ENCODE measurements at regions not wholly inside any gene's neighbourhood (a gene's known extent, or its start where the extent isn't known, plus 50 kb on each side); places are given as distances from the start of the nearest gene placed in this dataset.

DNA sequence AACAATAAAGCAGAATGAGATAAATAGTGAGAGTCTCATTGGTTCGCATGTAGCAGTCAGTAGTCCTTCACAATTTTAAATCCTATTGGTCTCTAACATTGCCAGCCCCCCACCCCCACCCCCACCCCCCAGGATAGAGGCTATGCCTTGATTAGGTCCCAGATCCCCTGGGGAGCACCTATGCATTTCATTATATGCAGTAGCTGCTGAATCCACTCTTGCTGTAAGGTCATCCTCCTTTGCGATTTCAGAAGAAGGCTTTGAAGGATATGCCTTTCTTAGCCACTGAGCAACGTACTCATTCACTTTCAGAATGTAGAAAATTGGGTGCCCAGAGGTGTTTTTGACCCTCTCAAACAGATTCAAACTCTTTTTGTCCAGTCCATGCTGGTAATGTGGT lies 382.8 kb upstream of the GALNT5 start:
- BruUV-seq (replicated peaks) = no TSS peak
- DNase-seq (ENCODE audit: low read depth, low spot score) (no peak), ATAC-seq (no peak)
- ChIA-PET POLR2A (no interaction called here), CTCF (no interaction called here)
- Histone ChIP-seq H3K9me3 (ENCODE audit: control insufficient read depth, insufficient read depth, low read depth, low read length) (no peaks in the 10 kb centered on the region), H3K4me3 (ENCODE audit: low read depth in 2 of 2, low read length in 2 of 2) (no peak overlapping the region), H3K36me3 (ENCODE audit: control insufficient read depth, insufficient read depth, low read length) (no peaks in the 10 kb centered on the region), H3K27ac (ENCODE audit: low read length) (no peak overlapping the region), H3K27me3 (ENCODE audit: control insufficient read depth, insufficient read depth, low read length) (no peaks in the 10 kb centered on the region), H3K4me1 (ENCODE audit: control insufficient read depth, insufficient read depth, low read length) (no peaks in the 10 kb centered on the region)
- in situ Hi-C loops (cut with HindIII; ENCODE audit: low pct_unique_long_range_greater_than_20kb, low sequenced_read_pairs) = no loop called here
- TF ChIP-seq, protein P1, sequence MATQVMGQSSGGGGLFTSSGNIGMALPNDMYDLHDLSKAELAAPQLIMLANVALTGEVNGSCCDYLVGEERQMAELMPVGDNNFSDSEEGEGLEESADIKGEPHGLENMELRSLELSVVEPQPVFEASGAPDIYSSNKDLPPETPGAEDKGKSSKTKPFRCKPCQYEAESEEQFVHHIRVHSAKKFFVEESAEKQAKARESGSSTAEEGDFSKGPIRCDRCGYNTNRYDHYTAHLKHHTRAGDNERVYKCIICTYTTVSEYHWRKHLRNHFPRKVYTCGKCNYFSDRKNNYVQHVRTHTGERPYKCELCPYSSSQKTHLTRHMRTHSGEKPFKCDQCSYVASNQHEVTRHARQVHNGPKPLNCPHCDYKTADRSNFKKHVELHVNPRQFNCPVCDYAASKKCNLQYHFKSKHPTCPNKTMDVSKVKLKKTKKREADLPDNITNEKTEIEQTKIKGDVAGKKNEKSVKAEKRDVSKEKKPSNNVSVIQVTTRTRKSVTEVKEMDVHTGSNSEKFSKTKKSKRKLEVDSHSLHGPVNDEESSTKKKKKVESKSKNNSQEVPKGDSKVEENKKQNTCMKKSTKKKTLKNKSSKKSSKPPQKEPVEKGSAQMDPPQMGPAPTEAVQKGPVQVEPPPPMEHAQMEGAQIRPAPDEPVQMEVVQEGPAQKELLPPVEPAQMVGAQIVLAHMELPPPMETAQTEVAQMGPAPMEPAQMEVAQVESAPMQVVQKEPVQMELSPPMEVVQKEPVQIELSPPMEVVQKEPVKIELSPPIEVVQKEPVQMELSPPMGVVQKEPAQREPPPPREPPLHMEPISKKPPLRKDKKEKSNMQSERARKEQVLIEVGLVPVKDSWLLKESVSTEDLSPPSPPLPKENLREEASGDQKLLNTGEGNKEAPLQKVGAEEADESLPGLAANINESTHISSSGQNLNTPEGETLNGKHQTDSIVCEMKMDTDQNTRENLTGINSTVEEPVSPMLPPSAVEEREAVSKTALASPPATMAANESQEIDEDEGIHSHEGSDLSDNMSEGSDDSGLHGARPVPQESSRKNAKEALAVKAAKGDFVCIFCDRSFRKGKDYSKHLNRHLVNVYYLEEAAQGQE (IDR thresholded peaks at IDR 0.05; ENCODE audit: insufficient read depth in 1 of 2, low read depth in 2 of 2, low read length in 1 of 2) = no peak
- TF ChIP-seq POLR2AphosphoS5 (IDR thresholded peaks at IDR 0.05; ENCODE audit: low read depth, low read length) (no peak), SIN3A (IDR thresholded peaks at IDR 0.05; ENCODE audit: borderline replicate concordance, insufficient read depth, low read depth, low read length) (no peak), TCF7L2 (IDR thresholded peaks at IDR 0.05; ENCODE audit: low read depth, low read length) (no peak)
- TF ChIP-seq, protein P2, sequence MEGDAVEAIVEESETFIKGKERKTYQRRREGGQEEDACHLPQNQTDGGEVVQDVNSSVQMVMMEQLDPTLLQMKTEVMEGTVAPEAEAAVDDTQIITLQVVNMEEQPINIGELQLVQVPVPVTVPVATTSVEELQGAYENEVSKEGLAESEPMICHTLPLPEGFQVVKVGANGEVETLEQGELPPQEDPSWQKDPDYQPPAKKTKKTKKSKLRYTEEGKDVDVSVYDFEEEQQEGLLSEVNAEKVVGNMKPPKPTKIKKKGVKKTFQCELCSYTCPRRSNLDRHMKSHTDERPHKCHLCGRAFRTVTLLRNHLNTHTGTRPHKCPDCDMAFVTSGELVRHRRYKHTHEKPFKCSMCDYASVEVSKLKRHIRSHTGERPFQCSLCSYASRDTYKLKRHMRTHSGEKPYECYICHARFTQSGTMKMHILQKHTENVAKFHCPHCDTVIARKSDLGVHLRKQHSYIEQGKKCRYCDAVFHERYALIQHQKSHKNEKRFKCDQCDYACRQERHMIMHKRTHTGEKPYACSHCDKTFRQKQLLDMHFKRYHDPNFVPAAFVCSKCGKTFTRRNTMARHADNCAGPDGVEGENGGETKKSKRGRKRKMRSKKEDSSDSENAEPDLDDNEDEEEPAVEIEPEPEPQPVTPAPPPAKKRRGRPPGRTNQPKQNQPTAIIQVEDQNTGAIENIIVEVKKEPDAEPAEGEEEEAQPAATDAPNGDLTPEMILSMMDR (IDR thresholded peaks at IDR 0.05) = no peak
- intact Hi-C loops (cut with micrococcal nuclease; ENCODE audit: unreplicated experiment) = no loop called here

DNA sequence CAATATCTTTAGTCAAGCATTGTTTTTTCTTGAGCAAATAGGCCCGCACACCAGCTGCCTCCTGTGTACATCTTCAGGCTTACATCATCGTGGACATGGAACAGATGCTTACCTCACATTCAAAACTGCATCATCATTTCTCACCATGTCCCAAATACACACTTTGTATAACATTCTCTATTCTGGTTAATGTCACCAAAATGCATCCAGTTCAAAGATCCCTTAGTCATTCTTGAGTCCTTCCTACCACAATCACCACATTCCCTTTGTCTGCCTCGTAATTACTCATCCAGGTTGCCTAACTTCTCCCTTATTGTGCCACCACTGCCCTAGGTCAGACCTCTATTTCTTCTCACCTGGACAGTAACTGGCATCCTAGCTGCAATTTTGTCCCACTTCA lies 373.7 kb upstream of the GALNT5 start:
- TF ChIP-seq TCF7L2 (IDR thresholded peaks at IDR 0.05; ENCODE audit: low read depth, low read length) = no peak
- no peak for TF ChIP-seq POLR2AphosphoS5 (IDR thresholded peaks at IDR 0.05; ENCODE audit: low read depth, low read length)
- TF ChIP-seq, protein P2 (IDR thresholded peaks at IDR 0.05) = no peak
- TF ChIP-seq, protein P1 (IDR thresholded peaks at IDR 0.05; ENCODE audit: insufficient read depth in 1 of 2, low read depth in 2 of 2, low read length in 1 of 2) = no peak
- no peak for TF ChIP-seq SIN3A (IDR thresholded peaks at IDR 0.05; ENCODE audit: borderline replicate concordance, insufficient read depth, low read depth, low read length)
- CTCF ChIA-PET = no interaction called here
- intact Hi-C loops (cut with micrococcal nuclease; ENCODE audit: unreplicated experiment) (no loop called here), in situ Hi-C loops (cut with HindIII; ENCODE audit: low pct_unique_long_range_greater_than_20kb, low sequenced_read_pairs) (no loop called here)
- H3K36me3 ChIP-seq (ENCODE audit: control insufficient read depth, insufficient read depth, low read length) = no peaks in the 10 kb centered on the region
- ATAC-seq (no peak), DNase-seq (ENCODE audit: low read depth, low spot score) (no peak)
- no peak overlapping the region for H3K27ac ChIP-seq (ENCODE audit: low read length)
- POLR2A ChIA-PET = no interaction called here
- H3K4me1 ChIP-seq (ENCODE audit: control insufficient read depth, insufficient read depth, low read length) = no peaks in the 10 kb centered on the region
- BruUV-seq (replicated peaks) = no TSS peak
- H3K9me3 ChIP-seq (ENCODE audit: control insufficient read depth, insufficient read depth, low read depth, low read length) = no peaks in the 10 kb centered on the region
- no peaks in the 10 kb centered on the region for H3K27me3 ChIP-seq (ENCODE audit: control insufficient read depth, insufficient read depth, low read length)
- no peak overlapping the region for H3K4me3 ChIP-seq (ENCODE audit: low read depth in 2 of 2, low read length in 2 of 2)
